ENCODE measurements at regions not wholly inside any gene's neighbourhood (a gene's known extent, or its start where the extent isn't known, plus 50 kb on each side); places are given as distances from the start of the nearest gene placed in this dataset.
"Not testable (repeated sequence)": the region's sequence is repeated elsewhere in the genome, so short reads cannot be mapped to it uniquely, and the experiment has no call there.

GRCh38 chrX:462853-463252 lies 76.1 kb upstream of the PPP2R3B start:
- in situ Hi-C loops (cut with HindIII; ENCODE audit: low sequenced_read_pairs): no loop called here

- in situ Hi-C loops (cut with HindIII; ENCODE audit: low sequenced_read_pairs): no loop called here
These were observed 78.9 kb upstream of the PPP2R3B start for GRCh38 chrX:465418-466215.

- in situ Hi-C loops (cut with HindIII; ENCODE audit: low sequenced_read_pairs): not testable (repeated sequence)
These were observed 80.1 kb upstream of the PPP2R3B start for GRCh38 chrX:466836-467235.

- in situ Hi-C loops (cut with HindIII; ENCODE audit: low sequenced_read_pairs): not testable (repeated sequence)
These were observed 81.0 kb upstream of the PPP2R3B start for GRCh38 chrX:467686-468085.

GRCh38 chrX:468979-469378 lies 82.3 kb upstream of the PPP2R3B start:
- in situ Hi-C loops (cut with HindIII; ENCODE audit: low sequenced_read_pairs): no loop called here

- in situ Hi-C loops (cut with HindIII; ENCODE audit: low sequenced_read_pairs): no loop called here
These were observed 84.0 kb upstream of the PPP2R3B start for GRCh38 chrX:470686-471085.

- in situ Hi-C loops (cut with HindIII; ENCODE audit: low sequenced_read_pairs): no loop called here
These were observed 84.6 kb upstream of the PPP2R3B start for GRCh38 chrX:471281-471680.

GRCh38 chrX:472275-472674 lies 85.6 kb upstream of the PPP2R3B start:
- in situ Hi-C loops (cut with HindIII; ENCODE audit: low sequenced_read_pairs): not testable (repeated sequence)

GRCh38 chrX:475926-476723 lies 89.4 kb upstream of the PPP2R3B start:
- in situ Hi-C loops (cut with HindIII; ENCODE audit: low sequenced_read_pairs): no loop called here

- in situ Hi-C loops (cut with HindIII; ENCODE audit: low sequenced_read_pairs): no loop called here
These were observed 90.0 kb upstream of the PPP2R3B start for GRCh38 chrX:476724-477075.

- in situ Hi-C loops (cut with HindIII; ENCODE audit: low sequenced_read_pairs): no loop called here
These were observed 90.8 kb upstream of the PPP2R3B start for GRCh38 chrX:477441-478012.

GRCh38 chrX:479273-479981 lies 92.7 kb upstream of the PPP2R3B start:
- in situ Hi-C loops (cut with HindIII; ENCODE audit: low sequenced_read_pairs): no loop called here

GRCh38 chrX:480861-481417 lies 94.2 kb upstream of the PPP2R3B start:
- in situ Hi-C loops (cut with HindIII; ENCODE audit: low sequenced_read_pairs): loop anchor here (5.0 to 10.0 kb wide), 2 partner anchors 46 to 81 kb away; no protein-coding TSS in a partner anchor

GRCh38 chrX:482192-482701 lies 95.5 kb upstream of the PPP2R3B start:
- in situ Hi-C loops (cut with HindIII; ENCODE audit: low sequenced_read_pairs): loop anchor here (5.0 to 10.0 kb wide), 2 partner anchors 47 to 80 kb away; no protein-coding TSS in a partner anchor

GRCh38 chrX:482702-483203 lies 96.0 kb upstream of the PPP2R3B start:
- in situ Hi-C loops (cut with HindIII; ENCODE audit: low sequenced_read_pairs): loop anchor here (5.0 to 10.0 kb wide), 2 partner anchors 48 to 80 kb away; no protein-coding TSS in a partner anchor

- in situ Hi-C loops (cut with HindIII; ENCODE audit: low sequenced_read_pairs): loop anchor here (10.0 kb wide), 1 partner anchor 51 kb away; no protein-coding TSS in a partner anchor
These were observed 98.7 kb upstream of the PPP2R3B start for GRCh38 chrX:485368-485767.

GRCh38 chrX:486325-486724 lies 99.6 kb upstream of the PPP2R3B start:
- in situ Hi-C loops (cut with HindIII; ENCODE audit: low sequenced_read_pairs): loop anchor here (10.0 kb wide), 1 partner anchor 52 kb away; no protein-coding TSS in a partner anchor

GRCh38 chrX:487836-488235 lies 101.1 kb upstream of the PPP2R3B start:
- in situ Hi-C loops (cut with HindIII; ENCODE audit: low sequenced_read_pairs): loop anchor here (10.0 kb wide), 1 partner anchor 53 kb away; no protein-coding TSS in a partner anchor

- in situ Hi-C loops (cut with HindIII; ENCODE audit: low sequenced_read_pairs): loop anchor here (10.0 kb wide), 1 partner anchor 55 kb away; no protein-coding TSS in a partner anchor
These were observed 103.1 kb upstream of the PPP2R3B start for GRCh38 chrX:489820-490219.

Data from endothelial cell of hepatic sinusoid (primary cell).